A673 (cell line): ENCODE measurements at regions not wholly inside any gene's neighbourhood (a gene's known extent, or its start where the extent isn't known, plus 50 kb on each side); places are given as distances from the start of the nearest gene placed in this dataset.
"Not testable (repeated sequence)": the region's sequence is repeated elsewhere in the genome, so short reads cannot be mapped to it uniquely, and the experiment has no call there.

Experiments used
- BruUV-seq: library from RNA; stranded (reverse); fragments of 400-500 nt; replicated peaks from 2 replicates; lab custom pipeline; 2021; lab: Mats Ljungman, UMichigan
- CTCF ChIA-PET: fragments of 300-600 bp; sonication (Branson Sonifier 250); formaldehyde crosslinking; loops from one replicate; lab custom pipeline; 2022; ENCODE audit warnings: antibody characterized with exemption; lab: Charles Lee
- POLR2A ChIA-PET: fragments of 300-600 bp; sonication (Branson Sonifier 250); formaldehyde crosslinking; loops from one replicate; lab custom pipeline; 2022; ENCODE audit warnings: antibody characterized with exemption; ENCODE audit not compliant: low non-redundant PET; lab: Charles Lee
- DNase-seq: peaks from one replicate; pipeline ENCODE4 v3.0.0-alpha.2; 2015; ENCODE audit warnings: low spot score
- H3K27ac ChIP-seq: fragments of 200-600 bp; sonication (generic); 2 replicates; pipeline ENCODE4 v1.5.1; 2016; ENCODE audit warnings: mixed run types, low read depth, mild to moderate bottlenecking, mixed read lengths, antibody characterized with exemption, low read length; ENCODE audit not compliant: poor library complexity, severe bottlenecking
- H3K27me3 ChIP-seq: fragments of 200-600 bp; sonication (generic); replicated peaks from 2 replicates; pipeline ENCODE4 v1.6.1; 2017; ENCODE audit warnings: mixed run types, low read depth, mild to moderate bottlenecking, mixed read lengths, antibody characterized with exemption, low read length; ENCODE audit not compliant: insufficient read depth, poor library complexity
- H3K36me3 ChIP-seq: fragments of 200-600 bp; sonication (generic); 2 replicates; pipeline ENCODE4 v1.6.1; 2016; ENCODE audit warnings: mixed run types, mild to moderate bottlenecking, mixed read lengths, antibody characterized with exemption, low read length; ENCODE audit not compliant: insufficient read depth, poor library complexity, severe bottlenecking
- H3K4me1 ChIP-seq: fragments of 200-600 bp; sonication (generic); 2 replicates; pipeline ENCODE4 v1.6.1; 2017; ENCODE audit warnings: mixed run types, mild to moderate bottlenecking, mixed read lengths, antibody characterized with exemption, low read length; ENCODE audit not compliant: insufficient read depth, poor library complexity, severe bottlenecking
- H3K4me3 ChIP-seq: fragments of 200-600 bp; sonication (generic); 2 replicates; pipeline ENCODE4 v1.5.1; 2016; ENCODE audit warnings: low read depth, mixed run types, mild to moderate bottlenecking, mixed read lengths, low read length; ENCODE audit not compliant: poor library complexity, severe bottlenecking
- H3K9me3 ChIP-seq: fragments of 200-600 bp; sonication (generic); 2 replicates; pipeline ENCODE4 v1.6.1; 2016; ENCODE audit warnings: mixed run types, low read depth, mild to moderate bottlenecking, mixed read lengths, antibody characterized with exemption, low read length; ENCODE audit not compliant: poor library complexity, severe bottlenecking
- CTCF ChIP-seq: fragments of 300-800, 200-600 bp; sonication (generic); conservative IDR thresholded peaks from 2 replicates; pipeline ENCODE4 v1.5.1; 2017; ENCODE audit warnings: low read depth, mild to moderate bottlenecking, antibody characterized with exemption, low read length, moderate library complexity, mixed read lengths
- EZH2 ChIP-seq: fragments of 200-600 bp; sonication (generic); IDR thresholded peaks from 2 replicates; pipeline ENCODE4 v1.6.1; 2017; ENCODE audit warnings: borderline replicate concordance, low read depth, mild to moderate bottlenecking, mixed read lengths, antibody characterized with exemption, low read length; ENCODE audit not compliant: poor library complexity, severe bottlenecking
- intact Hi-C: fragments of 100-400 bp; cut with micrococcal nuclease; formaldehyde crosslinking; loops from one replicate; pipeline ENCODE4 v1.10.0; 2022; ENCODE audit not compliant: unreplicated experiment

GRCh38 chr4:91734682-91735081, 569.1 kb upstream of the GRID2 start:
- H3K9me3 ChIP-seq: no peaks in the 10 kb centered on the region
- no peak; the same call in 1 of the 2 replicates for TF ChIP-seq CTCF
- no peak for TF ChIP-seq EZH2
- intact Hi-C loops: no loop called here
- CTCF ChIA-PET: no interaction called here
- H3K27ac ChIP-seq: no peak overlapping the region
- no peaks in the 10 kb centered on the region for H3K36me3 ChIP-seq
- no peaks in the 10 kb centered on the region for H3K27me3 ChIP-seq
- no peak overlapping the region for H3K4me3 ChIP-seq
- no TSS peak for BruUV-seq
- DNase-seq: no peak
- POLR2A ChIA-PET: no interaction called here
- no peaks in the 10 kb centered on the region for H3K4me1 ChIP-seq

- CTCF ChIA-PET, H3K4me1 ChIP-seq: not testable (repeated sequence)
Observed at GRCh38 chr4:91738831-91739230, 564.9 kb upstream of the GRID2 start.

GRCh38 chr4:91746551-91746950, 557.2 kb upstream of the GRID2 start:
- no peak for DNase-seq
- ChIA-PET CTCF (no interaction called here), POLR2A (no interaction called here)
- no TSS peak for BruUV-seq
- H3K4me3 ChIP-seq: no peak overlapping the region
- TF ChIP-seq EZH2: no peak
- TF ChIP-seq CTCF: no peak
- no peaks in the 10 kb centered on the region for H3K36me3 ChIP-seq
- H3K9me3 ChIP-seq: no peaks in the 10 kb centered on the region
- no peaks in the 10 kb centered on the region for H3K4me1 ChIP-seq
- H3K27ac ChIP-seq: no peak overlapping the region
- intact Hi-C loops: no loop called here
- H3K27me3 ChIP-seq: no peaks in the 10 kb centered on the region

More at GRCh38 chr4:91738831-91739230, 564.9 kb upstream of the GRID2 start:
- H3K27me3 ChIP-seq, H3K4me3 ChIP-seq, H3K9me3 ChIP-seq, DNase-seq, POLR2A ChIA-PET, BruUV-seq, intact Hi-C loops, H3K36me3 ChIP-seq, H3K27ac ChIP-seq: not testable (repeated sequence)

GRCh38 chr4:91751961-91752360, 551.8 kb upstream of the GRID2 start:
- no peaks in the 10 kb centered on the region for H3K27me3 ChIP-seq
- H3K4me1 ChIP-seq: no peaks in the 10 kb centered on the region
- no peak overlapping the region for H3K27ac ChIP-seq
- no peak for DNase-seq
- no peaks in the 10 kb centered on the region for H3K36me3 ChIP-seq
- TF ChIP-seq CTCF (no peak), EZH2 (no peak)
- CTCF ChIA-PET: no interaction called here
- BruUV-seq: no TSS peak
- H3K9me3 ChIP-seq: no peaks in the 10 kb centered on the region
- intact Hi-C loops: no loop called here
- H3K4me3 ChIP-seq: no peak overlapping the region
- POLR2A ChIA-PET: no interaction called here
